H1 (cell line): ENCODE measurements at regions not wholly inside any gene's neighbourhood (a gene's known extent, or its start where the extent isn't known, plus 50 kb on each side); places are given as distances from the start of the nearest gene placed in this dataset.

Source experiments
- CTCF ChIA-PET: fragments of 300-600 bp; sonication (Branson Sonifier 250); formaldehyde crosslinking; loops from one replicate; lab custom pipeline; 2021; ENCODE audit not compliant: partially characterized antibody; lab: Charles Lee
- POLR2A ChIA-PET: fragments of 300-600 bp; sonication (Branson Sonifier 250); formaldehyde crosslinking; loops from one replicate; lab custom pipeline; 2021; ENCODE audit warnings: inconsistent platforms; ENCODE audit not compliant: partially characterized antibody; lab: Charles Lee
- DNase-seq, 2 experiments: peaks; one replicate each; pipeline versions ENCODE4 v3.0.0 to v3.0.0-alpha.2; 2010 to 2022; ENCODE audit warnings: low spot score in 2 of 2, low read depth in 1 of 2, mixed read lengths in 1 of 2
- FAIRE-seq: peaks from 2 replicates; lab custom pipeline; 2011; peaks lifted over from hg19 to GRCh38; lab: Jason Lieb, UNC
- H2AFZ ChIP-seq: 2 replicates; pipeline ENCODE4 v1.8.1; 2012; ENCODE audit warnings: low read length, inconsistent platforms
- H2AK5ac ChIP-seq: 2 replicates; pipeline ENCODE4 v1.6.1; 2013; ENCODE audit warnings: low read depth, low read length
- H2BK120ac ChIP-seq: replicated peaks from 2 replicates; pipeline ENCODE3; 2013; ENCODE audit warnings: low read depth, low read length, inconsistent platforms
- H2BK12ac ChIP-seq: 2 replicates; pipeline ENCODE4 v1.6.1; 2013; ENCODE audit warnings: low read depth, low read length
- H2BK15ac ChIP-seq: 2 replicates; pipeline ENCODE4 v1.6.1; 2013; ENCODE audit warnings: low read length
- H2BK20ac ChIP-seq: 2 replicates; pipeline ENCODE4 v1.6.1; 2013; ENCODE audit warnings: low read length
- H2BK5ac ChIP-seq: 2 replicates; pipeline ENCODE4 v1.6.1; 2013; ENCODE audit warnings: low read depth, low read length
- H3K14ac ChIP-seq: 2 replicates; pipeline ENCODE4 v1.6.1; 2013; ENCODE audit warnings: inconsistent platforms; ENCODE audit not compliant: insufficient read length
- H3K18ac ChIP-seq: 2 replicates; pipeline ENCODE4 v1.6.1; 2013; ENCODE audit warnings: low read length; ENCODE audit errors: extremely low read depth
- H3K23ac ChIP-seq: 2 replicates; pipeline ENCODE4 v1.6.1; 2013; ENCODE audit warnings: inconsistent platforms; ENCODE audit not compliant: insufficient read length
- H3K23me2 ChIP-seq: 2 replicates; pipeline ENCODE4 v1.6.1; 2013; ENCODE audit warnings: low read depth, low read length
- H3K27ac ChIP-seq: 2 replicates; pipeline ENCODE4 v1.6.1; 2011; ENCODE audit warnings: low read depth, low read length, inconsistent platforms
- H3K27me3 ChIP-seq, 4 experiments: replicated peaks in 1 of 4; 1 replicate in 1 of 4; 2 replicates in 3 of 4; pipeline versions ENCODE4 v1.6.1 to v1.8.1; 2011 to 2013; ENCODE audit warnings: low read length in 3 of 4, mild to moderate bottlenecking in 3 of 4, inconsistent platforms in 2 of 4, mixed read lengths in 2 of 4, moderate library complexity in 1 of 4; ENCODE audit not compliant: control insufficient read depth in 3 of 4, insufficient read depth in 3 of 4; ENCODE audit errors: extremely low read depth in 1 of 4
- H3K36me3 ChIP-seq, 4 experiments: 2 replicates each; pipeline versions ENCODE4 v1.6.1 to v1.8.1; 2011 to 2013; ENCODE audit warnings: mild to moderate bottlenecking in 4 of 4, low read length in 3 of 4, moderate library complexity in 2 of 4, control low read depth in 1 of 4, inconsistent platforms in 1 of 4; ENCODE audit not compliant: insufficient read depth in 4 of 4, control insufficient read depth in 2 of 4
- H3K4ac ChIP-seq: replicated peaks from 2 replicates; pipeline ENCODE3; 2013; ENCODE audit warnings: low read length, low read depth, mixed read lengths, inconsistent platforms; ENCODE audit not compliant: insufficient read length
- H3K4me1 ChIP-seq, 4 experiments: replicated peaks in 1 of 4; 1 replicate in 1 of 4; 2 replicates in 3 of 4; pipeline versions ENCODE4 v1.6.1 to v1.8.1; 2011 to 2013; ENCODE audit warnings: low read length in 3 of 4, inconsistent platforms in 2 of 4, mixed read lengths in 1 of 4; ENCODE audit not compliant: insufficient read depth in 4 of 4, control insufficient read depth in 3 of 4
- H3K4me2 ChIP-seq, 2 experiments: 2 replicates each; pipeline versions ENCODE4 v1.6.1 to v1.8.1; 2011 to 2013; ENCODE audit warnings: low read depth in 2 of 2, low read length in 2 of 2, control low read depth in 1 of 2, inconsistent platforms in 1 of 2, mild to moderate bottlenecking in 1 of 2; ENCODE audit not compliant: insufficient read depth in 1 of 2
- H3K4me3 ChIP-seq, 4 experiments: fragments of 200-600, 300-600 bp in 1 of 4; sonication (generic), shearing (Covaris generic), sonication (Bioruptor Twin) in 1 of 4; 2 replicates each; pipeline versions ENCODE4 v1.5.1 to v1.8.1; 2011 to 2016; ENCODE audit warnings: low read length in 4 of 4, low read depth in 3 of 4, control low read depth in 2 of 4, inconsistent platforms in 2 of 4, mild to moderate bottlenecking in 2 of 4, mixed read lengths in 1 of 4, moderate library complexity in 1 of 4; ENCODE audit not compliant: insufficient read depth in 2 of 4; ENCODE audit errors: extremely low read depth in 1 of 4
- H3K56ac ChIP-seq: replicated peaks from 2 replicates; pipeline ENCODE3; 2013; ENCODE audit warnings: low read depth, mild to moderate bottlenecking, mixed read lengths, low read length, inconsistent platforms; ENCODE audit not compliant: insufficient read length
- H3K79me1 ChIP-seq: 2 replicates; pipeline ENCODE4 v1.6.1; 2013; ENCODE audit warnings: low read depth, low read length, control low read depth
- H3K79me2 ChIP-seq, 2 experiments: 2 replicates each; pipeline versions ENCODE4 v1.6.1 to v1.8.1; 2012 to 2013; ENCODE audit warnings: low read length in 2 of 2, mild to moderate bottlenecking in 2 of 2, inconsistent platforms in 1 of 2; ENCODE audit not compliant: insufficient read depth in 2 of 2, control insufficient read depth in 1 of 2
- H3K9ac ChIP-seq, 4 experiments: replicated peaks in 1 of 4; 1 replicate in 1 of 4; 2 replicates in 3 of 4; pipeline versions ENCODE4 v1.6.1 to v1.8.1; 2011 to 2013; ENCODE audit warnings: low read depth in 3 of 4, low read length in 3 of 4, control low read depth in 2 of 4, mild to moderate bottlenecking in 2 of 4, moderate library complexity in 2 of 4, inconsistent platforms in 1 of 4; ENCODE audit errors: extremely low read depth in 1 of 4
- H3K9me3 ChIP-seq, 2 experiments: 2 replicates each; pipeline versions ENCODE4 v1.6.1 to v1.8.1; 2012 to 2013; ENCODE audit warnings: mild to moderate bottlenecking in 2 of 2, moderate library complexity in 2 of 2, control low read depth in 1 of 2, inconsistent platforms in 1 of 2, low read depth in 1 of 2, low read length in 1 of 2, mixed read lengths in 1 of 2; ENCODE audit not compliant: insufficient read depth in 2 of 2
- H4K20me1 ChIP-seq, 2 experiments: replicated peaks in 1 of 2; 2 replicates each; pipeline versions ENCODE3 to v1.8.1; 2011 to 2013; ENCODE audit warnings: inconsistent platforms in 2 of 2, low read length in 2 of 2, mild to moderate bottlenecking in 1 of 2; ENCODE audit not compliant: insufficient read depth in 2 of 2, control insufficient read depth in 1 of 2
- H4K5ac ChIP-seq: 2 replicates; pipeline ENCODE4 v1.6.1; 2013; ENCODE audit warnings: low read length, low read depth, mixed read lengths, inconsistent platforms; ENCODE audit not compliant: insufficient read length
- H4K8ac ChIP-seq: 2 replicates; pipeline ENCODE4 v1.8.0; 2013; ENCODE audit warnings: mild to moderate bottlenecking, moderate library complexity, low read length, inconsistent platforms; ENCODE audit not compliant: insufficient read depth; ENCODE audit errors: extremely low read depth
- H4K91ac ChIP-seq: replicated peaks from 2 replicates; pipeline ENCODE3; 2013; ENCODE audit warnings: low read length, mixed read lengths, inconsistent platforms; ENCODE audit not compliant: insufficient read length
- BACH1 ChIP-seq: IDR thresholded peaks from 2 replicates; pipeline ENCODE4 v1.6.1; 2012; ENCODE audit warnings: low read length, improper control_type of control experiment
- CEBPB ChIP-seq: IDR thresholded peaks from 2 replicates; pipeline ENCODE4 v1.6.1; 2012; ENCODE audit warnings: low read depth, low read length
- JUND ChIP-seq: IDR thresholded peaks from 2 replicates; pipeline ENCODE4 v1.6.1; 2011; ENCODE audit warnings: mild to moderate bottlenecking, improper control_type of control experiment, low read length
- MAX ChIP-seq: IDR thresholded peaks from 2 replicates; pipeline ENCODE4 v1.6.1; 2012; ENCODE audit warnings: inconsistent platforms
- POLR2A ChIP-seq, 2 experiments: IDR thresholded peaks; 1 replicate in 1 of 2; 2 replicates in 1 of 2; pipeline ENCODE4 v1.6.1; 2011; ENCODE audit warnings: low read depth in 2 of 2, low read length in 2 of 2, mild to moderate bottlenecking in 2 of 2; ENCODE audit errors: control extremely low read depth in 1 of 2
- SUZ12 ChIP-seq: fragments of 200-600 bp; sonication (generic); IDR thresholded peaks from 2 replicates; pipeline ENCODE4 v1.6.1; 2012; ENCODE audit warnings: mild to moderate bottlenecking, inconsistent platforms, low read length, moderate library complexity, mixed read lengths
- TAF1 ChIP-seq: IDR thresholded peaks from 2 replicates; pipeline ENCODE4 v1.6.1; 2011; ENCODE audit warnings: mild to moderate bottlenecking, low read depth, low read length
- WGBS, 2 experiments: shearing (Covaris generic) in 1 of 2; methylation state at CpG; one replicate each; pipeline versions ENCODE4 v1.1.6 to v1.1.7; 2013 to 2015; ENCODE audit warnings: low lambda C conversion rate in 2 of 2, mixed read lengths in 2 of 2, inconsistent platforms in 1 of 2, low coverage in 1 of 2, missing lambda C conversion rate in 1 of 2; ENCODE audit not compliant: insufficient replicate concordance in 2 of 2, insufficient coverage in 1 of 2, insufficient read length in 1 of 2; ENCODE audit errors: extremely low coverage in 1 of 2, missing lambda C conversion rate in 1 of 2; 5-methylcytosine and 5-hydroxymethylcytosine counted together

DNA sequence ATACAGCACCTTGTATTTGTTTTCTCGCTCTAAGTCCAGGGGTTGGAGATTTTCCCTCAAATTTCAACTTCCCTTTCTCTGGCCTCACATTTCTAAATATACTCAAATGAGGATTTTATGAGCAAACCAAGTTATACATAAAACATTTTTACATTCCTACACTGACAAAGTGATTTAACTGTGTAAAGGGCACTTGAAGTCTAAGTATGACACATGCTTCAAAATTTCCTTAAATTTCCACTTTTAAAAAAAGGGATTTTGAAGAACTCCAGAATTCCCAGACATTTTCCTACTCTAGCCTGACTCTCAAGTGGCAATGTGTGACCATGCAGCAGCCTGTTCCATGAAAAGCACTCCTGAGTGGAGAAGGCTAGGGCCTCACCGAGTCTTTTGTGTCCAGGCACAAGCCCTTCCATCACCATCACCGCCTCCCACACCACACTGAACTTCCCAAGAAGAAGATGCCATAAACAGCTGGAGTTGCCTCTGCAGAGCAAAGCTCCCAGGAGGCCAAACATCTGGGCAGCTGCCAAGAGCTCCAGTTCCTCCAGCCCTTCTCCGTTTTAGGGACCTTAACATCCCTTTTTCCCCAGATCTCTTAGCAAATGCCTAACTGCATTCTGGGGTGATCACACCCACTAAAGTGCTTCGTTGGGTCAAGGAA lies 68.9 kb downstream of the NCR2 start:
- Histone ChIP-seq H3K4me2 (no peak overlapping the region), H2AFZ (no peak overlapping the region), H3K14ac (no peak overlapping the region), H3K79me2 (no peaks in the 10 kb centered on the region), H3K4me3 (no peak overlapping the region), H2BK12ac (0 out of 2 replicates have a peak overlapping the region, but pooled peaks have one; percentile 28), H2BK5ac (no peak overlapping the region), H3K9ac (no peak overlapping the region), H3K23me2 (peaks cover 5% of the 10 kb centered on the region), H4K5ac (no peak overlapping the region), H2BK20ac (no peak overlapping the region), H4K91ac (no peak overlapping the region), H4K20me1 (peaks cover 0 to 3% of the 10 kb centered on the region in 2 experiments), H3K4ac (no peak overlapping the region), H3K36me3 (no peaks in the 10 kb centered on the region; a peak in 1 of 8 replicates), H2BK120ac (no peak overlapping the region), H2AK5ac (no peak overlapping the region), H3K27ac (no peak overlapping the region), H4K8ac (no peak overlapping the region), H3K27me3 (peaks cover 46 to 80% (median 68%) of the 10 kb centered on the region in 4 experiments), H3K23ac (no peak overlapping the region), H2BK15ac (no peak overlapping the region), H3K18ac (no peak overlapping the region; the same call in 1 of the 2 replicates), H3K4me1 (peaks cover 4 to 33% (median 21%) of the 10 kb centered on the region in 4 experiments), H3K56ac (no peak overlapping the region), H3K79me1 (no peaks in the 10 kb centered on the region), H3K9me3 (peaks cover 6 to 8% of the 10 kb centered on the region in 2 experiments; a peak in 2 of 4 replicates)
- ChIA-PET CTCF (interaction anchor here (0.8 to 2.6 kb wide), 3 partner anchors 30 to 82 kb away, joined by 3 to 9 read pairs (median 5); no protein-coding TSS in a partner anchor), POLR2A (no interaction called here)
- FAIRE-seq (no peak), DNase-seq (no peak)
- TF ChIP-seq MAX (no peak), BACH1 (no peak), TAF1 (no peak), POLR2A (IDR thresholded peaks at IDR 0.05; ENCODE audit: control extremely low read depth in 1 of 2, low read depth in 2 of 2, low read length in 2 of 2) (no peak), SUZ12 (no peak), JUND (no peak), CEBPB (no peak)
- 83% methylated on average over 5 of the region's 5 CpGs; no CpG with 5 or more reads in 1 of the 2 experiments for WGBS, 2 experiments
